Aorta (tissue), 5 donors: ENCODE measurements at regions not wholly inside any gene's neighbourhood (a gene's known extent, or its start where the extent isn't known, plus 50 kb on each side); places are given as distances from the start of the nearest gene placed in this dataset.

Source experiments
- ATAC-seq: fragments of 200-7000 bp; cut with Tn5 transposase; one replicate; pipeline ENCODE4 v1.9.1; 2022; ENCODE audit warnings: moderate library complexity; ENCODE audit not compliant: low FRiP score
- DNase-seq, 2 donors: peaks; one replicate each; pipeline ENCODE4 v3.0.0-alpha.2; 2020
- H3K27ac ChIP-seq, 2 donors: one replicate each; pipeline ENCODE4 v1.5.1; 2013; ENCODE audit warnings: low read length in 2 of 2, mild to moderate bottlenecking in 2 of 2, moderate library complexity in 2 of 2, control low read depth in 1 of 2, inconsistent platforms in 1 of 2, low read depth in 1 of 2
- H3K27me3 ChIP-seq, 2 donors: one replicate each; pipeline ENCODE4 v1.6.1; 2013; ENCODE audit warnings: control low read depth in 1 of 2, low read length in 1 of 2, mild to moderate bottlenecking in 1 of 2, moderate library complexity in 1 of 2; ENCODE audit not compliant: insufficient read depth in 2 of 2, control insufficient read depth in 1 of 2
- H3K36me3 ChIP-seq, 2 donors: one replicate each; pipeline ENCODE4 v1.6.1; 2013; ENCODE audit warnings: control low read depth in 1 of 2, low read length in 1 of 2, mild to moderate bottlenecking in 1 of 2; ENCODE audit not compliant: insufficient read depth in 2 of 2, control insufficient read depth in 1 of 2
- H3K4me1 ChIP-seq, 2 donors: one replicate each; pipeline ENCODE4 v1.6.1; 2013; ENCODE audit warnings: low read length in 2 of 2, control low read depth in 1 of 2, mild to moderate bottlenecking in 1 of 2, moderate library complexity in 1 of 2; ENCODE audit not compliant: insufficient read depth in 2 of 2, control insufficient read depth in 1 of 2
- H3K4me3 ChIP-seq, 2 donors: one replicate each; pipeline ENCODE4 v1.5.1; 2013; ENCODE audit warnings: low read length in 2 of 2, control low read depth in 1 of 2, mild to moderate bottlenecking in 1 of 2
- H3K9me3 ChIP-seq: one replicate; pipeline ENCODE4 v1.6.1; 2013; ENCODE audit warnings: mild to moderate bottlenecking, low read length; ENCODE audit not compliant: control insufficient read depth
- WGBS, 2 donors: extraction: QIAGEN DNeasy Blood & Tissue Kit; methylation state at CpG; one replicate each; pipeline ENCODE4 v1.1.7; 2013; 5-methylcytosine and 5-hydroxymethylcytosine counted together
- intact Hi-C, 2 donors: fragments of 100-400 bp; cut with DNase I; formaldehyde crosslinking; loops; one replicate each; pipeline versions ENCODE4 v1.14.2 to v1.15.0; 2022
- donor health status: healthy with polysubstance abuse.
- donor health status: Bipolar disorder and iron deficiency.
- donor health status: DM: no; HTN: no; CAD: no.
- donor health status: DM: no; HTN: no; CAD: no.
- donor health status: DM: yes; HTN: yes; CAD: no.

DNA sequence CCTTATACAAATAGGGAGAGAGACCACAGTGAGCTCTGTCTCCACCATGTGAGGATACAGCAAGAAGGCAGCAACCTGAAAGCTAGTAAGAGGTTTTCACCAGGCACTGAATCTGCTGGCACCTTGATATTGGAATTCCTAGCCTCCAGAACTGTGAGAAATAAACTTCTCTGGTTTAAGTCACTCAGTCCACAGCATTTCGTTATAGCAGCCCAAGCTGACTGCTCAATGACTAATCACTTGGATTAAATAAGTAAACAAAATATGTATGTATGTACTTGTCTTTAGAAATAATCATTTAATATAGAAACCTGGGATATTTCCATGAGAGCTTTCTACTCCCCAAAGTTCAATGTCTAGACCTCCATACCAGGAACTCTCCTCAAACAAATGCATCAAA is 162.0 kb downstream of the IMPG2 start:
- no peak overlapping the region for H3K4me3 ChIP-seq
- peaks cover 2% of the 10 kb centered on the region for H3K9me3 ChIP-seq
- no peaks in the 10 kb centered on the region for H3K27me3 ChIP-seq
- DNase-seq: no peak
- H3K4me1 ChIP-seq: peaks cover 2 to 3% of the 10 kb centered on the region in 2 donors
- H3K27ac ChIP-seq: no peak overlapping the region
- no peaks in the 10 kb centered on the region for H3K36me3 ChIP-seq
- intact Hi-C loops: no loop called here
- ATAC-seq: no peak
- 0 to 29% methylated on average over 1 of the region's 1 CpG for WGBS, 2 donors

DNA sequence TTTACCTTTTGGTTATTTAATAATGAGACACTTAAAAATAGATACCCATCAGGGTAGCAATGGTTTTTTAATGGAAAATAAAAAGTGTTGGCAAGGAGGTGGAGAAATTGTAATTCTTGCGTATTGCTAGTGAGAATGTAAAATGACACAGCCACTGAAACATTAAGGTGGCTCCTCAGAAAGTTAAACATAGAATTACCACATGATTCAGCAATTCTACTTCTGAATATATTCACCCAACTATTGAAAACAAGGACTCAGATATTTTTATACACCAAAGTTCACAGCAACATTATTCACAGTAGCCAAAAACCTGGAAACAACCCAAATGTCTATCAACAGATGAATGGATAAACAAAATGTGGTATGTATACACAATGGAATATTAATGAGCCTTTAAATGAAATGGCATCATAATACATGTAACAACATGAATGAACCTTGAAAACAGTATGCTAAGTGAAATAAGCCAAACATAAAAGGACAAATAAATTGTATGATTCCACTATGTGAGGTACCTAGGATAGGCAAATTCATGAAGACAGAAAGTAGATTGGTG is 163.5 kb downstream of the IMPG2 start:
- no peaks in the 10 kb centered on the region for H3K27me3 ChIP-seq
- DNase-seq (no peak), ATAC-seq (no peak)
- no peak overlapping the region for H3K27ac ChIP-seq
- no peaks in the 10 kb centered on the region for H3K9me3 ChIP-seq
- H3K4me3 ChIP-seq: no peak overlapping the region
- H3K4me1 ChIP-seq: peaks cover 1 to 3% of the 10 kb centered on the region in 2 donors
- intact Hi-C loops: no loop called here
- WGBS, 2 donors: 43 to 58% methylated on average over 1 of the region's 1 CpG
- no peaks in the 10 kb centered on the region for H3K36me3 ChIP-seq

DNA sequence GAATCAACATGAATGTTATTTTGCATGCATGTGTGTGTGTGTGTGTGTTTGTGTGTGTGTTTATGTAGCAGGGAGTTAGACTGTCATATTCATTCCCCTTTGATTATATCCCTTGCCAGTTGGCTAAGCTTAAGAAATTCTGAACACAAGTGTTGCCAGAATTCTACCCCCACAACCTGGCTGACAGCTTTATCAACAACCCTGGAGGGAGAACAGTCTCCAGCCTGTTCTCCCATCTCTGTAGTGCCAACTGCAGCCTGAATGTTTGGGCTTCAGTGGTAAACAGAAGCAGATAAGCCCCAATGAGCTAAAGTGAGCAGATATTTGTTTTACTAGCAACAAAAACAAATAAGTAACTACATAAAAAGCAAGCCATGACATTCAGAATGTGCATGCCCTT is 162.6 kb upstream of the ABI3BP start:
- Histone ChIP-seq H3K9me3 (no peaks in the 10 kb centered on the region), H3K27ac (no peak overlapping the region), H3K27me3 (no peaks in the 10 kb centered on the region), H3K4me3 (no peak overlapping the region), H3K4me1 (peaks cover 0 to 3% of the 10 kb centered on the region in 2 donors), H3K36me3 (no peaks in the 10 kb centered on the region)
- no peak for DNase-seq
- no peak for ATAC-seq
- intact Hi-C loops: no loop called here

DNA sequence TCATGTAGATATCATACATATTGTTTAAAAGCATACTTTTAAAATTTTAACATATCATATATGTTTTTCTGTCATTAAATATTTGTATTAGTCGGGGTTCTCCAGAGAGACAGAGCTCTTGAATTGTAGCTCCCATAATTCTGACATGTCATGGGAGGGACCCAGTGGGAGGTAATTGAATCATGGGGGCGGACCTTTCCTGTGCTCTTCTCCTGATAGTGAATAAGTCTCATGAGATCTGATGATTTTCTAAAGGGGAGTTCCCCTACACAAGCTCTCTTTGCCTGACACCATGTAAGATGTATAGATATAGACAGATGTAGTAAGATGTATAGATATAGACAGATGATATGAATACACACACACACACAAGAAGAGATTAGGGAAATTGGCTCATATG is 161.2 kb upstream of the ABI3BP start:
- WGBS, 2 donors: 94 to 97% methylated on average over 2 of the region's 2 CpGs

DNA sequence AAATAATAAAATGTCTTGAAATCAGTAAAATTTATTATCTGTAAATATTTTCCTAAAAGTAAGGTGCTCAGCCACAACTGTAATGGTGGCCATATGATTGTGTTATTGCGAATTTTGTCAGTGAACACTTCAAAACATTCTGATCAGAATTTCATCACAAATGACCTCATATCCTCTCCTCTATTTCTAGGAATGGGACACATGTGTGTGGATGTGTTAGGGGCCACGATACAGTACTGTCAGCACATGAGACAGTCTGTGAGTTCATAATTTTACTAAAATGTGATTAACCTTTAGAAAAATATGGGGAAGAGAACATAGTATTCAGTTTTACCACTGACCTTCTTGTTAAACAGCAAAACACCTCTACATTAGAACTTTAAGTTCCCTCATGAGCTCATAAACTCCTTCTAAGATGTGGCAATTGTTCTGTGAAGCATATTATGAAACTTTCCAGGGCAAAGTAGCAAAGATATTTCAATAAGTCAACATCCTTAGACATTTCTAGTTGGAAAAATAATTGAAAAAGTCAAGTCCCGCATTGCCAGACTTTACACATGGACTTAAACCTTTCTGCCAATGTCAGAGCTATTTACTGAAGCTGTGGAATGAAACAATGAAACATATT is 158.2 kb upstream of the ABI3BP start:
- Histone ChIP-seq H3K4me3 (no peak overlapping the region), H3K9me3 (no peaks in the 10 kb centered on the region), H3K36me3 (no peaks in the 10 kb centered on the region), H3K4me1 (peaks cover 0 to under 1% of the 10 kb centered on the region in 2 donors), H3K27ac (no peak overlapping the region), H3K27me3 (no peaks in the 10 kb centered on the region)
- no peak for DNase-seq
- intact Hi-C loops: no loop called here
- 58 to 64% methylated on average over 3 of the region's 3 CpGs for WGBS, 2 donors
- no peak for ATAC-seq

More for the DNA sequence above, 161.2 kb upstream of the ABI3BP start:
- no peaks in the 10 kb centered on the region for H3K36me3 ChIP-seq
- ATAC-seq (no peak), DNase-seq (no peak)
- H3K4me3 ChIP-seq: no peak overlapping the region
- H3K4me1 ChIP-seq: peaks cover 0 to 3% of the 10 kb centered on the region in 2 donors
- intact Hi-C loops: no loop called here
- H3K9me3 ChIP-seq: no peaks in the 10 kb centered on the region
- H3K27me3 ChIP-seq: no peaks in the 10 kb centered on the region
- H3K27ac ChIP-seq: no peak overlapping the region

DNA sequence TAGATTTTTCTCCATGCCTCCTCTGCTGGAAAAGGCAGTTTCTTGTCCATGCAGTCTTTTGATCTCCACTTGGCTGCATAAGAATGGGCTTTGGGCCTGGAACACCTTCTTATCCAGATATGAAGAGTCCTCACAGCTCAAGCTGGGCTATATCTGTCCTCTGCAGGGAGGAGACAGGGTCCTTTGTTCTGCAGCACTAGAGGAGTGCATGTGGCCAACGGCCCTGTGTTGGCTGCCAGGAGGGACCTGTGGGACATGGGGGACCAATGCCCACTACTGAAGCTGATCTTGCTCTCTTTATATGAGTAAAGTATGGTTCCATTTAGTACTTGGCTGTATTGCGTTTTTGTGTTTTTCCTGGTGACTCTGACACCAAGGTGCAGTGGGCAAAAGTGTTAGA is 157.3 kb upstream of the ABI3BP start:
- Histone ChIP-seq H3K4me3 (no peak overlapping the region), H3K27me3 (no peaks in the 10 kb centered on the region), H3K9me3 (no peaks in the 10 kb centered on the region), H3K27ac (no peak overlapping the region), H3K4me1 (no peaks in the 10 kb centered on the region), H3K36me3 (no peaks in the 10 kb centered on the region)
- DNase-seq (no peak), ATAC-seq (no peak)
- intact Hi-C loops: no loop called here
- 78 to 81% methylated on average over 2 of the region's 2 CpGs for WGBS, 2 donors

DNA sequence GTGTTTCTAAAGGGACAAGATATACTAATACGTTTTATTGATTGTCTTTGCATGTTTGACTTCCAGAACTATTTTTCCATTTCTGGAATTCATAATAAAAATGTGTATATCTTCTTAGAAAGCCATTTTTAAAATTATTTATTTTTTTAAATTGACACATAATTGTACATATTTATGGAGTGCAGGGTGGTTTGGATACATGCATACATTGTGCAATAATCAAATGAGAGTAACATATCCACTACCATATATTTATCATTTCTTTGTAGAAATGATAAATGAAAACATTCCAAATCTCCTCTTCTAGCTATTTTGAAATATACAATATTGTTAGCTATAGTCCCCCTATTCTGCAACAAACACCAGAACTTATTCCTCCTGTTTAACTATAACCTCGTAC is 156.5 kb upstream of the ABI3BP start:
- Histone ChIP-seq H3K4me3 (no peak overlapping the region), H3K36me3 (no peaks in the 10 kb centered on the region), H3K27ac (no peak overlapping the region), H3K4me1 (no peaks in the 10 kb centered on the region), H3K9me3 (no peaks in the 10 kb centered on the region), H3K27me3 (no peaks in the 10 kb centered on the region)
- no peak for DNase-seq
- WGBS, 2 donors: 95 to 97% methylated on average over 2 of the region's 2 CpGs
- ATAC-seq: no peak
- intact Hi-C loops: no loop called here

DNA sequence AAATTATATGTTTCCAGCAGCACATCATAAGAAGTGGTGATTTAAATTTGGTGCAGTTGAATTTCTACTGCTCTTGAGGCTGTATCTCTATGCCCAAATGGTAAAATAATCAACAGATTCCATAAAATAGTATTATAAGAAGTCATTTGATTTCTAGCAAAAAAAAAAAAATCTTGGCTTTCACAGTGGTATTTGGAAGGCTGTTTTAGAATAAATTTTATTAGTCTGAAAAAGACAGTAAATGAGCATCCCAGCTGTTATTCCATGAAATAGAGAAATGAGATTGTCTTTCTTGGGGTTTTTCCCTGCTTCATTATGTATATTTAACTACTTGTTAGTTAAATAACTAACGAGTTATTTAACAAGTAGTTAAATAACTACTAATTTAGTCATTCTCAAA is 156.0 kb upstream of the ABI3BP start:
- no peaks in the 10 kb centered on the region for H3K36me3 ChIP-seq
- 87 to 89% methylated on average over 1 of the region's 1 CpG for WGBS, 2 donors
- intact Hi-C loops: no loop called here
- H3K27me3 ChIP-seq: no peaks in the 10 kb centered on the region
- ATAC-seq (no peak), DNase-seq (no peak)
- no peak overlapping the region for H3K27ac ChIP-seq
- no peaks in the 10 kb centered on the region for H3K4me1 ChIP-seq
- H3K9me3 ChIP-seq: no peaks in the 10 kb centered on the region
- no peak overlapping the region for H3K4me3 ChIP-seq

DNA sequence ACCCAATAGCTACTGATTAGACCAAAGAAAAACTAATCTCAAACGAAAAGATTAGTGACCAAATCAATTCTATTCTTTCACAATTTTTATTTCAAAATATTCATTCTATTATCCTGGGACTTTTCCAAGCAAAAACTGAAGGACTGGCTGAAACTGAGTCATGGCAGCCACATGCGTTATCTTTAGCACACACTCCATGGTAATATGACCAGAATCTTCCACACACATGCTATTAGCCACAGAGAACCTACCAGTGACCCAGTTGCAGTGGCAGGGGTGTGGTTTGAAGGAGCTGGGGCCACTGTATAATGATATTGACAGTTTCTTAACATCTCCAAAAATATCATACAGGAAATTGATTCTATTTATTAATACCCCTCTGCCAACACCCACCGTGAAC is 154.8 kb upstream of the ABI3BP start:
- H3K27ac ChIP-seq: no peak overlapping the region
- no peaks in the 10 kb centered on the region for H3K36me3 ChIP-seq
- no peaks in the 10 kb centered on the region for H3K27me3 ChIP-seq
- no peaks in the 10 kb centered on the region for H3K9me3 ChIP-seq
- WGBS, 2 donors: 69 to 85% methylated on average over 3 of the region's 3 CpGs
- DNase-seq: no peak
- intact Hi-C loops: no loop called here
- H3K4me1 ChIP-seq: peaks cover 0 to 1% of the 10 kb centered on the region in 2 donors
- no peak for ATAC-seq
- H3K4me3 ChIP-seq: no peak overlapping the region
